ENCODE measurements at regions not wholly inside any gene's neighbourhood (a gene's known extent, or its start where the extent isn't known, plus 50 kb on each side); places are given as distances from the start of the nearest gene placed in this dataset.

GRCh38 chrX:138929926-138930582 lies 218.5 kb upstream of the FGF13 start:
- Histone ChIP-seq H3K9me3 (ENCODE audit: control insufficient read depth in 4 of 4, low read length in 3 of 4) (no peaks in the 10 kb centered on the region), H3K4me3 (ENCODE audit: low read depth in 1 of 3, low read length in 3 of 3) (no peak overlapping the region), H3K27me3 (ENCODE audit: control insufficient read depth in 4 of 4, insufficient read depth in 4 of 4, low read length in 3 of 4) (no peaks in the 10 kb centered on the region), H3K4me1 (ENCODE audit: control insufficient read depth in 4 of 4, insufficient read depth in 4 of 4, low read length in 3 of 4) (no peaks in the 10 kb centered on the region), H3K9ac (ENCODE audit: low read depth in 1 of 2, low read length in 2 of 2) (no peak overlapping the region), H3K27ac (ENCODE audit: low read depth in 1 of 2, low read length in 2 of 2) (no peak overlapping the region), H3K36me3 (ENCODE audit: control insufficient read depth in 4 of 4, insufficient read depth in 3 of 4, low read depth in 1 of 4, low read length in 3 of 4) (no peaks in the 10 kb centered on the region)
- no peak for DNase-seq (ENCODE audit: low spot score)
- TF ChIP-seq HNF4G (IDR thresholded peaks at IDR 0.05): no peak
- TF ChIP-seq ZBTB33 (IDR thresholded peaks at IDR 0.05): no peak
- TF ChIP-seq TAF1 (conservative IDR thresholded peaks at IDR 0.05): no peak
- no peak for TF ChIP-seq CTCF (IDR thresholded peaks at IDR 0.05; ENCODE audit: low read depth, low read length, missing input control)
- WGBS: 76% methylated on average over 4 of the region's 4 CpGs

GRCh38 chrX:138928737-138929459 lies 217.4 kb upstream of the FGF13 start:
- no peak for DNase-seq (ENCODE audit: low spot score)
- 77% methylated on average over 1 of the region's 1 CpG for WGBS
- no peaks in the 10 kb centered on the region for H3K4me1 ChIP-seq (ENCODE audit: control insufficient read depth in 4 of 4, insufficient read depth in 4 of 4, low read length in 3 of 4)
- no peaks in the 10 kb centered on the region for H3K36me3 ChIP-seq (ENCODE audit: control insufficient read depth in 4 of 4, insufficient read depth in 3 of 4, low read depth in 1 of 4, low read length in 3 of 4)
- no peaks in the 10 kb centered on the region for H3K27me3 ChIP-seq (ENCODE audit: control insufficient read depth in 4 of 4, insufficient read depth in 4 of 4, low read length in 3 of 4)
- TF ChIP-seq NR2F2 (IDR thresholded peaks at IDR 0.05): no peak
- TF ChIP-seq YY1 (IDR thresholded peaks at IDR 0.05): no peak
- TF ChIP-seq HNF4A (conservative IDR thresholded peaks at IDR 0.05): no peak
- TF ChIP-seq ATF3 (IDR thresholded peaks at IDR 0.05): no peak
- TF ChIP-seq MAX (IDR thresholded peaks at IDR 0.05): no peak
- TF ChIP-seq SP1 (IDR thresholded peaks at IDR 0.05): no peak
- TF ChIP-seq FOXA1 (IDR thresholded peaks at IDR 0.05): no peak
- TF ChIP-seq RAD21 (IDR thresholded peaks at IDR 0.05): no peak
- no peak overlapping the region for H3K4me3 ChIP-seq (ENCODE audit: low read depth in 1 of 3, low read length in 3 of 3)
- no peak overlapping the region for H3K27ac ChIP-seq (ENCODE audit: low read depth in 1 of 2, low read length in 2 of 2)
- H3K9ac ChIP-seq (ENCODE audit: low read depth in 1 of 2, low read length in 2 of 2): no peak overlapping the region
- H3K9me3 ChIP-seq (ENCODE audit: control insufficient read depth in 4 of 4, low read length in 3 of 4): no peaks in the 10 kb centered on the region

GRCh38 chrX:138925330-138925729 lies 213.8 kb upstream of the FGF13 start:
- WGBS: 65% methylated on average over 3 of the region's 3 CpGs

More at GRCh38 chrX:138925330-138925729, 213.8 kb upstream of the FGF13 start:
- no peak for TF ChIP-seq RXRA (IDR thresholded peaks at IDR 0.05)
- no peak for TF ChIP-seq CTCF (IDR thresholded peaks at IDR 0.05; ENCODE audit: low read depth, low read length, missing input control)
- TF ChIP-seq EGR1 (IDR thresholded peaks at IDR 0.05; ENCODE audit: low read depth in 2 of 2): no peak
- no peak for TF ChIP-seq FOXA2 (IDR thresholded peaks at IDR 0.05)
- no peak for TF ChIP-seq TAF1 (conservative IDR thresholded peaks at IDR 0.05)
- no peak for TF ChIP-seq ATF3 (IDR thresholded peaks at IDR 0.05)
- TF ChIP-seq YY1 (IDR thresholded peaks at IDR 0.05): no peak
- no peak for TF ChIP-seq RAD21 (IDR thresholded peaks at IDR 0.05)
- TF ChIP-seq SP1 (IDR thresholded peaks at IDR 0.05): no peak
- TF ChIP-seq HNF4A (conservative IDR thresholded peaks at IDR 0.05): no peak
- no peak for TF ChIP-seq ZBTB33 (IDR thresholded peaks at IDR 0.05)
- no peak for TF ChIP-seq JUND (IDR thresholded peaks at IDR 0.05)
- no peak for TF ChIP-seq GABPA (IDR thresholded peaks at IDR 0.05 in 1 of 2, conservative IDR thresholded peaks at IDR 0.05 in 1 of 2)
- no peak for TF ChIP-seq HNF4G (IDR thresholded peaks at IDR 0.05)
- DNase-seq (ENCODE audit: low spot score): no peak
- H3K4me1 ChIP-seq (ENCODE audit: control insufficient read depth in 4 of 4, insufficient read depth in 4 of 4, low read length in 3 of 4): no peaks in the 10 kb centered on the region
- no peaks in the 10 kb centered on the region for H3K36me3 ChIP-seq (ENCODE audit: control insufficient read depth in 4 of 4, insufficient read depth in 3 of 4, low read depth in 1 of 4, low read length in 3 of 4)
- no peak overlapping the region for H3K9ac ChIP-seq (ENCODE audit: low read depth in 1 of 2, low read length in 2 of 2)
- H3K9me3 ChIP-seq (ENCODE audit: control insufficient read depth in 4 of 4, low read length in 3 of 4): no peaks in the 10 kb centered on the region
- no peak overlapping the region for H3K4me3 ChIP-seq (ENCODE audit: low read depth in 1 of 3, low read length in 3 of 3)
- H3K27me3 ChIP-seq (ENCODE audit: control insufficient read depth in 4 of 4, insufficient read depth in 4 of 4, low read length in 3 of 4): no peaks in the 10 kb centered on the region
- no peak overlapping the region for H3K27ac ChIP-seq (ENCODE audit: low read depth in 1 of 2, low read length in 2 of 2)
